ENCODE measurements at regions not wholly inside any gene's neighbourhood (a gene's known extent, or its start where the extent isn't known, plus 50 kb on each side); places are given as distances from the start of the nearest gene placed in this dataset.
"Not testable (repeated sequence)": the region's sequence is repeated elsewhere in the genome, so short reads cannot be mapped to it uniquely, and the experiment has no call there.

DNA sequence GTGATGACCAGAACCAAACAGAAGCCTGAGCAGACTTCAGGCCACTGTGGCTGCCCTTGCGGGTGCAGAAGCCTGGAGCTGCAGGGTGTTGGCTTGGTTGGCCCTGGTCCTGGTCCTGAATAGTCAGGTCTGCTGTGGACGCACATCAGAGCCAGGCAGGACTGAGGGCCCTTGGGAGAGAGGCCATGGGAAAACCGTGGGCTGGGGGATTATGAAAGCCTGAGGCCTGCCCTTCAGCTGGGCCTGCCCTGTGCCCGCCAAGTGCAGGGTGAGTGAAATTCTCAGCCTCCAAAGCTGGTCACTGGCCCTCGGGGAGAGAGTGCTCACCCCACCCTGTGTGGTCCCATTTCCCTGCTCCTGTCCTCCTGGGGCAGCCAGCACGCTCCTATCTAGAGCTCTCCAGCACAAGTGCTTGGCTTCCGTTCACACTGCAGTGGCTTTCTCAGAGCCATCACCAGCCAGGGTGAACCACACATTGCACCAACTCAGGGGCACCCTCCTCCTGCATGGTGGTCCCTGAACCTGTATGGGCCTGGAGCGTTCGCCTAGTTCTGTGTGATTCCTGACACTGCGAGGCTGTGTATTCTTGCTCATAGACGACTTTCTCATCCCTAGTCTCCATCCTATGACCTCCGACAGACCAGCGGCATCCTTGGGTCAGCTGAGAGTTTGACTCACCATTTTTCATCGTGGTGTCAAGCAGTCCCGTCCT is 146.1 kb downstream of the TTLL2 start:
- no peak for DNase-seq

GRCh38 chr6:167471548-167471930 is 146.7 kb downstream of the TTLL2 start:
- no peak for DNase-seq

DNA sequence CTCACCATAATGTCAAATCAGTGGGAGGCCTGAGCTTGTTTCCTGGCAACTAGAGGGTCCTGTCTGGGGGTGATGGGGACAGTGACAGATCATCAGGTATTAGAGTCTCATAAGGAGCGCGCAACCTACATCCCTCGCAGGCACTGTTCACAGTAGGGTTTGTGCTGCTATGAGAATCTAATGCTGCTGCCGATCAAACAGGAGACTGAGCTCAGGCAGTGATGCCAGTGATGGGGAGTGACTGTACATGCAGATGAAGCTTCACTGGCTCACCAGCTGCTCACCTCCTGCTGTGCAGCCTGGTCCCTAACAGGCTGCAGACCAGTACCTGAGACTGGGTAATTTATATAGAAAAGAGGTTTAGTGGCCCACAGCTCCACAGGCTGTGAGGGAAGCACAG is 147.3 kb downstream of the TTLL2 start:
- DNase-seq: no peak

GRCh38 chr6:167472880-167473279 is 148.0 kb downstream of the TTLL2 start:
- DNase-seq: no peak

DNA sequence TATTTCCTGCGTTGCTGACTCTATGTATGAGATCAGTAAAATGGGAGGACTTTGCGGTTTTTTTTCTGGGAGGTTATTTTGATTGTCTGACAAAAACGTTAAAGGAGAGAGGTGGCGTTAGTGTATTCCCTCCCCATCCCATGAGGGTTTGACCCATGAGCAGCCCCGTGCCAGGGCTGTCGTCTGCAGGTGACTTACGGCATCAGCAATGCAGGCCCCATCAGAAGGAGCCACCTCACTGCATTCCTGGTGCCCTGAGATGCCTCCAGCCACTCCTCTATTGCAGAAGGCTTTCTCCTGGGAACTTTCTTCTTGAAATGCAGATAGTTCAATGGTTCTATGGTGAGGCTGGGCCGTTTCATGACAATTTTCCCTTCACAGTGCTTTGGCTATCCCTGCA is 149.3 kb downstream of the TTLL2 start:
- DNase-seq: no peak

DNA sequence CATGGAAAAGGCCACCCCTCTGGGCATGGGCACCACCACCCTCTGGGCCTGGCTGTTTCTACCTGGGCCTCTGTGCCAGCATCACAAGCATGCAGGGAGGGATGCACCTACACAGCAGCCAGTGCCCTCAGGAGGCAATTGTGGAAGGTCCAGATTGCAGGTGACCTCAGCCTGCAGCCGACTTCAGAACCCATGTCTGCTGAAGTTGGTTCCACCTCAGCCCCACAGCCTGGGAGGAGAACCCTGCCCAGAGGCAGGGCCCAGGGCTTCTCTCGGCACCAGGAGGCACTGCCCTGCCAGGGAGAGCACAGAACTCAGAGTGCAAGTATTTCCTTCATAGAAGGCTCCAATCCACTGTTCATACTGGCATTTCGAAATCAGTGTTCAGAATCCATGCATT is 149.8 kb downstream of the TTLL2 start:
- DNase-seq: no peak

- no peak for DNase-seq
Observed at GRCh38 chr6:167475947-167476346, 151.1 kb downstream of the TTLL2 start.

DNA sequence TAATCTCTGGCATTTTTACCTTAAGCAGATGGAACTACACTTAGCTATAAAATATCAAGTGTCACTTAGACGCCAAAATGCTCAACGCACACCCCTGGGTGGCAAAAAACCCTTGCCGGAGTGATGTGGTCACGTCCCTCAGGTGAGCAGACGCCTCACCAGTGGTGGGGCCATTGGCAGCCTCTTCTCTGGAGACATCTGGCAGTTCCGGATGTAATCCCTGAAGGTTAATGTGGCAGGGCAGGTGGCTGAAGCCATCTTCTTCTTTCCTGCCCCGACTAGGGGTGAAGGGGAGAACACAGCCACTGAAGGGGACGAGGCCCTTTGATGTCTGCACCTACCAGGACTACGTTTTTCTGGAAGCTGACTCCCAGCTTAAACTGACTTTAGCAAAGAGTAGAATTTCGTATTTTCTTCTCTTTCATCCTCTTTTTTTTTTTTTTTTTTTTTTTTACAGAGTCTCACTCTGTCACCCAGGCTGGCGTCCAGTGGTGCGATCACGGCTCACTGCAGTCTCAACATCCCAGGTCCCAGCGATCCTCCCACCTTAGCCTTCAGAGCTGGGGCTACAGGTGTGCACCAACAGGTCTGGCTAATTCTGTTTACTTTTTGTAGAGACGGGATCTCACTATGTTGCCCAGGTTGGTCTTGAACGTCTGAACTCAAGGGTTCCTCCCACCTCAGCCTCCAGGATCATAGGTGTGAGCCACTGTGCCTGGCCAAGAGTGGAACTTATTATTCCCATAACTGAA is 152.1 kb downstream of the TTLL2 start:
- DNase-seq: no peak

DNA sequence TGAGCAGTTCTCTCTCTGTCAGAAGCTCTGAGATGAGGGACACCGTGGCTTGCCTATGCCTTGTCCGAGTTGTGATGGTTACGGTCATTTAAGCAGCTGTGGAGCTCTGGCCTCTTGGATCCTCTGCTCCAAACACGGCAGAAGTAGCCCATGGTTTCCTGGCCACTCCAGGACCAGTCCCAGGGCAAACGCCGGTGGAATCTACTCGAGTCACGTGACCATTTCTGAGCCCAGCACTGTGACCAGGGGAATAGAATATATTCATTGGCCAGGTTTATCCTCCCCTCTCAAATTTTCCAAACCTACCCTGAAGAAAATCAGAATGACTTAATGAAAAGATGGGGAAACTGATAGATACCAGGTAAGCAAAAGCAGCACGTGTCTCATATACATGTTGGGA is 152.8 kb downstream of the TTLL2 start:
- no peak for DNase-seq

DNA sequence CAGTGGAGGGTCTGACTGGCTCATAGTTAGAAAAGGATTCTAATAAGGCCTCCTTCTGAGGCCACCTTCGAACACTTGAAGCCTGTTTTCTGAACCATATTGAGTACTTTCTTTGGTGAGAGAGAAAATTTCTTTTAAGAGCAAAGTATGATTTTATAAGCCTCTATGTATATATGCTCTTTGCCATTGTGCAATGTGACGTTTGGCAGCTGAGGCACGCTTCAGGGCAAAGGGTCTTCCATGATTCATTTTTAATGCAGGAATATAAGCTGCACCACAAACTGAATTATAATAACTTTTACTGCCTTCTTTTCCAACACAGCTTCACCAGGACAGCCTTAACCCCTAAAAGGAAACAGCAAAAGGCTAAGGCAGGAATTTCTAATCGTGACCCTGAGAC is 154.4 kb downstream of the TTLL2 start:
- DNase-seq: no peak

- DNase-seq: no peak
Observed at GRCh38 chr6:167479901-167480648, 155.2 kb downstream of the TTLL2 start.

DNA sequence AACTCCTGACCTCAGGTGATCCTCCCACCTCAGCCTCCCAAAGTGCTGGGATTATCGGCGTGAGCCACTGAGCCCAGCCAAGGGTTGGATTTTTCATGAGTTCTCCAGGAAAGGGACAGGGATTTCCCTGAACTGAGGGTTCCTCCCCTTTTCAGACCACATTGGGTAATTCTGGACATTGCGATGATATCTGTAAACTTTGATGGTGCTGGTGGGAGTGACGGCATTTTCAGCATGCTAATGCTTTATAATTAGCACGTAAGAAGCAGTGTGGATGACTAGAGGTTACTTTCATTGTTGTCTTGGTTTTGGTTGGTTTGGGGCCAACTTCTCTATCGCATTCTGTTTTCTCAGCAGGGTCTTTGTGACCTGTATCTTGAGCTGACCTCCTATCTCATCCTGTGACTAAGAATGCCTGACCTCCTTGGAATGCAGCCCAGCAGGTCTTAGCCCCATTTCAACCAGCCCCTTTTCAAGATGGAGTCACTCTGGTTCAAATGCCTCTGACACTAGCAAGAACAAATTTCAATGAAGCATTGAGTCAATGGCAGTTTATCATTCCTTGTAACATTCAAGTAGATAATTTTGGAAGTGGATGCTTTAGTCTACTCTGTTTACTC is 156.5 kb downstream of the TTLL2 start:
- DNase-seq: no peak

GRCh38 chr6:167482801-167483200 is 157.9 kb downstream of the TTLL2 start:
- not testable (repeated sequence) for DNase-seq

DNA sequence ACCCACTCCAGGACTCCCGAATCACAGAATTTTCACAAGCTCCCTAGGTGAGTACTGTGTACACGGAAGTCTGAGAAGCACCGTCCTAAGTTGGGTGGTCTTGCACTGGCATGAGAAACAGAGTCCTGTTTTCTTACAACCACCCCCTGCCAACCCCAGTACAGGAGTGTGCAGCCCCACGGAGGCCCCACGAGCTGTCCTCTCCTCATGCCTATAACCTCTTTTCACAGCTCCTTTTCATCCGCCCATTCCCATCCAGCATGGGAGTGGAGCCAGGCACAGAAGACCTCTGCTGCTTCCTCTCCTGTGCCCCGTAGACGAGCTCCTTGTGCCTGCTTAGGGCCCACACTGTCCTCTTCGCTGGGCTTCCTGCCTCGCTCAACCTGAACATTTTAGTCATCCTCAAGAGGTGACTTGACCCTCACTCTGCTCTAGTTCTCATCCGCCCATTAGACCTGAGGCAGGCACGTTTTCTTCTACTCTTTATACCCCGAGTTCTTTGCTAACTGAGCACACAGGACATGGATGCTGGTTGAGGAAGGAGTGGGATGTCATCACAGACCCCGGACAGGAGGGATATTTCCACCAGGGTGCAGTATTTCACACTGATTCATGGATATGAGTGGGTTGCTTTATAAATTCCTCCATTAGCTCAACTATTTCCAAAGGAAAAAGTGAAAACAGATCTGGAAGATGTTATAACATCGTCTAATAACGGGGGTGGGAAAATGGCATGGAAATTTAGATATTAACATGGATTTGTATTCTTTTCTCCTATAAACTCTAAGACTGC is 160.5 kb downstream of the TTLL2 start:
- peak; percentile 2 for DNase-seq

DNA sequence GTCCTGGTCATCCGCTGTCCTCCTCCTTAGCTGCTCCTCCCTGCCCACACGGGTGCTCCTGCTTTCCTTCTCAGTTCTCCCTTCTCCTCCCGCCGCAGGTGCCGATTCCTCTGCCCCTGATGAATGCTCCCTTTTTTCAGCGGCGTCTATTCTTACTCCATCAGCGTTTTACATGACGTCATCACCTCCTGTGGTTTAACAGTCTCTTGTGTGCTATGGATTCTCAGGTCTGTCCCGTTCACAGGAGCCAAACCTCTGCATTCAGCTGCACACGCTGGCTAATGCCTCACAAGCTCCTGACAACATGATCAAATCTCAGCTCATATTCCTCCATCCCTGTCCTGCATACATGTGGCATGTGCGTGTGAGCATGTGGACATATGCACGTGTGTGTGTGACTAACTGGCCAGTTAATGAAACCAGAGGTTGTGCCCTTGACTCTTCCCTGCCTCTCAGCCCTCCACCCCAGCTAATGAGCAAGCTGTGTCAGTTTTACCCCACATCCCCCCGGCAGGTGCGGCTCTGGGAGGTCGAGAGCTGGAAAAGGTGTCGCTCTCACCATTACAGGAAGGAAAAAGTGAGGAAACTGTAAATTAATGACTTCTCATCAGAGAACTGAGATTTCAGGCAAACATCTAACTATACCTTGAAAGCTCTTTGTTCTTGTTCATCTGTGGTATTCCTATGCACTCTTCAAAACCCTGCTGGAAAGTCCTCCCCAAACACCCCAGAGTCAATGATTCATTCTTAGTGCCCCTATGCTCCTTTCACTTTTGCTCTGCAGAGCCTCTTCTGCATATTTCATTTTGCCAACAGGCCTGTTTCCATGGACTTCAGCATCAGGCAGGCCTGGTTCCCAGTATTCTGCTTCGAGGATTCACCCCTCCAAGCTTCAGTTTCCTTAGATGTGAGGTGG is 163.1 kb downstream of the TTLL2 start:
- no peak for DNase-seq

GRCh38 chr6:167491438-167492099 is 166.7 kb downstream of the TTLL2 start:
- DNase-seq: no peak

GRCh38 chr6:167492100-167492449 is 167.2 kb downstream of the TTLL2 start:
- DNase-seq: no peak

GRCh38 chr6:167493310-167493709 is 168.4 kb downstream of the TTLL2 start:
- DNase-seq: no peak

DNA sequence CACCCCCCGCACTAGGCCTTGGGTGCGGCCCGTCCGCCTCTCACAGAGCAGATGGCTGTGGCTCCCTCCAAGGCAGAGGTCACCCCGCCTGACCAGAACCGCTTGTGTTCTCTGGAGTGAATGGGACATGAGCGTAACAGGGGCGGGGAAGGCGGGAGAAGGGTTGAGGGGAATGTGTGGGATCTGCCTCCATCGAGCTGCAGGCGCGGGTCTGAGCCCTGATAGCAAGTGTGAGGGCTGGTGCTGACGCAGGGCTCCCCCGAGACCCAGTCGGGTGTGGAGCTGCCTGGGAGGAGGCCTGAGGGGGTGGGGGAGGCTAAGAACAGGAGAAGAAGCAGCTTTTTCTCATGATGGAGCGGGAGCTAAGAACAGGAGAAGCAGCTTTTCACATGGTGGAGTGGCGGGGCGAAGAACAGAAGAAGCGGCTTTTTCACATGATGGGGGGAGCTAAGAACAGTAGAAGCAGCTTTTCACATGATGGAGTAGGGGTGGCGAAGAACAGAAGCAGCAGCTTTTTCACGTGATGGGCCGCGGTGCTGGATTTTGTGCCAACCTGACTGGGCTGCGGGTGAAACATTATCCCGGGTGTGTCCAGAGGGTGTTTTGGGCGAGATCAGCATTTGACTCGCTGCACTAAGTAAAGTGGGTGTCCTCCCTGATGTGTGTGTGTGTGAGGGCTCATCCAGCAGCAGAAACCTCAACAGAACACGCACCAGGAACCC is 169.3 kb downstream of the TTLL2 start:
- DNase-seq: no peak
